ENCODE measurements at regions not wholly inside any gene's neighbourhood (a gene's known extent, or its start where the extent isn't known, plus 50 kb on each side); places are given as distances from the start of the nearest gene placed in this dataset.
A peak's percentile ranks its signal among the peaks of the same experiment; 100 is the strongest.
"Not testable (repeated sequence)": the region's sequence is repeated elsewhere in the genome, so short reads cannot be mapped to it uniquely, and the experiment has no call there.

DNA sequence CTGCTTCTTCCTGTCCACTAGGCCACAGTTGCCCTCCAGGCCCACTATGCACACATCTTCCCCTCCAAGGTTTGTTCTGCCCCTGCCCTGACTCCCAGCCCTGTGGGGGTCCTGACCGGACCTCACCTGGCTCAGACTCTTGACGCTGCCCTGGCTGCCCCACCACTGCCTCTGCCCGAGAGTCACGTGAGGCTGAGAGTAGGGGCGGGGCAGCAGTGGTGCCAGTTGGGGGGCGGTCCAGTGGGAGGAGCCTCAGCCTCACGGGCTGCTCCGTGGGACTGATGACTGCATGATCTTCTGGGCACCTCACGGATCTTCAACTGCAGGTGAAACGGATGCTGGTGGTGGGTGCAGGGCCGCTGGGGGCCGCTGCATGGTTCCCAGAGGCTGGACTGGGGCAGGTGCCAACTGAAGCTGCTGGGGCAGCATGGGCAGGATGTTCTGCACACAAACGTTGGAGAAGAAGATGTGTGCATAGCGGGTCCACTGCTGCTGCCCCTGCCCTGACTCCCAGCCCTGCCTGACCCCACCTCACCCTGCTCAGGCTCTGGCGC lies 77.6 kb downstream of the HHIPL2 start:
- DNase-seq (ENCODE audit: low read depth): not testable (repeated sequence)

DNA sequence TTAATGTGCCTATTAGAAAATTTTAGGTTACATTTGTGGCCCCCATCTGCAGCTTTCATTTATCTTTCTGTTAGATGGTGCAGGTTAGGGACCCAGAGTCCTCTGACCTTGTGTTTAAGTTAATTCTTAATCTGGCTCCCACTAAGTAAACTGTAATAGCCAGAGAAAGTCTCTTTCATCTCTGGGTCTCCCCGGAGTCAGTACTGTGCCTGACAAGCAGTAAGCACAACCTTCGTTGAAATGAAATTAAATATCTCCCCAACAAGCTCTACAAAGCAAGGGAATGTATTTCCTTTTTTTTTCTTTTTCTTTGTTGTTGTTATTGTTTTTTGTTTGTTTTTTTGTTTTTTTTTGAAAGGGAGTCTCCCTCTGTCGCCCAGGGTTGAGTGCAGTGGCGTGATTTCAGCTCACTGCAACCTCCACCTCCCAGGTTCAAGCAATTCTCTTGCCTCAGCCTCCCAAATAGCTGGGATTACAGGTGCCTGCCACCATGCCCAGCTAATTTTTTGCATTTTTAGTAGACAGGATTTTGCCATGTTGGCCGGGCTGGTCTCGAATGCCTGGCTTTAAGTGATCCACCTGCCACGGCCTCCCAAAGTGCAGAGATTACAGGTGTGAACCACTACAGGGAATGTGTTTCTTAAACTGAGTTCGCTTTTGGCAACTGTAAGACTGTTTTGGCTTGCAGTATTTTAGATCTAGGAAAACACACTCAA lies 81.6 kb downstream of the HHIPL2 start:
- DNase-seq (ENCODE audit: low read depth): no peak

DNA sequence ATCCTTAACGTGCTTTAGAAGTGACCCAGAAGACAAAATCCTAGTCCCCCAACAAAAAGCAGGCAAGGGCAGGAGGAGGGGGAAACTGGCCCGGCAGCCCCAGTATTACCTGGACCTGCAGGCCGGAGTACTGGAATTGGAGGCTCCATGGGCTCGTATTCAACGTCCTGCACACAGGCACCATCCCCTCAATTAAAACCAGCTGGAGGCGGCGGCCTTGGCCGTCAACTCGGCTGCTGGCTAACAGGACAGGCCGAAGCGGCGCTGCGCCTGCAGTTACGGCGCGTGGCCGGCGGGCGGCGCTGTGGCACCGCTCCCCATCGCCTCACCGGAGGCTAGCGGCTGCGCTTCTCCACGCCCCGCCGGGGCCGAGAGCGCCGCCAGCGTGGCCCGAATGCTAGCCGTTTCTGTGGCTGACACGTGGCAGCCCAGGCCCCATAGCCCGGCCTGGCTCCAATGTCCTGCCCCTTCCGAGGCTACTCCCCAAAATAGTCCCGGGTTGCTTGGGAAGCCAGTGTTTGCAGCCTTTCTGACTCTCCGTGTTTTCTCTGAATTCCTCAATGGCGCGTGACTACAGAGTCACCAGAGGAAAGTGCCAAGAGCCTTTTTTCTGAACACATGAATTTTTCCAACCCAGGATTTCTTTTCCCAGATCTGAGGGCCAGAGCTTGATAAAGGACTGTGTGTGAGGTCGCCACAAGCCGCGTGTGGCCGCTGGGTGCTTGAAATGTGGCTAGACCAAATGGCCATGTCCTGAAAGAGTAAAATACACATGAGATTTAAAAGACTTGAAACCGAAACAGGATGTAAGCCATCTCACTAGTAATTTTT lies 82.5 kb downstream of the HHIPL2 start:
- DNase-seq (ENCODE audit: low read depth): peak; percentile 94

DNA sequence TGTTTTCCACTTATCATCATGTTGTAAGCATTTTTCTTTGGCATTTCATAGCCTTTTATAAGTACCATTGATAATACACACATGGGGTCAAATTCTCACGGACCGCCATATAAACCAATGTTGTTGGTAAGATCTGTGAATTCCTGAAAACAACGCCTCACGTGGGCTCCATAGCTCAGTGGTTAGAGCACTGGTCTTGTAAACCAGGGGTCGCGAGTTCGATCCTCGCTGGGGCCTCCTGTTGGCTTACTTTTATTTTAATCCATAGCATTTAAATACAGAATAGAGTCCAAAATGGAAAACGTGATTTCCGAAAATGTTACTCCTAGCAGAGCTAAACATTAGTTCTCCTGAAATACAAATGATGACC lies 83.1 kb downstream of the HHIPL2 start:
- DNase-seq (ENCODE audit: low read depth): peak; percentile 79

DNA sequence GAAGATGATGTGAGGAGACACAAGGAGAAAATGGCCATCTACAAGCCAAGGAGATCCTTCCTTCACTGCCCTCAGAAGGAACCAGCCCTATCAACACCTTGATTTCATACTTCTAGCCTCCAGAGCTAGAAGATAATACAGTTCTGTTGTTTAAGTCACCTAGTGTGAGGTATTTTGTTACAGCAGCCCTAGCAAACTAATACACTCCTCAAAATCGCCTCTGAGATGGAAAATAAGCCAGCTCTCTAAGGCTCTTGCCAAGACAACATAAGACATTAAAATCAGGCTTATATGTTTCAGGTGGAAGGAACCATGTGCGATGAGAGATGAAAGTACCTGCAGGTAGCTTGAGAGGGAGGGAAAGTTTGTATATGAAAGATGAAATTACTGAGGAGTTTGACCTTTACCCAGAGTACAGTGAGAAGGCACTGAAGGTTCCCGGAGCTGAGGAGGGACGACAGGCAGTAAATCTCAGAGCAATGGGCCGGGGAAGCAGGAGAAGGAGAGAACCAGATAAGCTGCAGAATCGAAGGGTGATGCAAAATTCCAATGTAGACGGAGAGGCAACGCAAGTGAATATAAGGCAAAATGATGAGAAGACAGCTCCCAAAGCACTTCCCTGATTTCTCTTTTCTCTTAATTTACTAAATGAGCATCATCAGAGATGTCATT lies 84.7 kb downstream of the HHIPL2 start:
- no peak for DNase-seq (ENCODE audit: low read depth)

DNA sequence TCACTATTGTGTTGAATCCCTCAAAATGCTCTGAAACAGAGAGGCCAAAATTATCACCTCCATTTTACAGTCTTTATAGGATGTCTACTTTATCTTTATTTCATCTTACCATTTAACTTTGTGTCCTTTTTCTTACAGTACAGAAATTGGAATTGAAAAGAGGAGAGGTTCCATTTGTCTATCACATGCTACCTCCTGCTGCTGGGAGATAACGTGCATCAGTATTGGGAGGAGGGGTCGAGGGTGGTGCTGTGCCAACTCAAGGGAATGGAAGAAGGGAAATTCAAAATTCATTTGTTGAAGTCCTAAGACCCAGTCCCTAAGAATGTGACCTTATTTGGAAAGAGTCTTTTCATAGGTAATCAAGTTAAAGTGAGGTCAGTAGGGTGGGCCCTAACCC lies 85.3 kb downstream of the HHIPL2 start:
- DNase-seq (ENCODE audit: low read depth): no peak

DNA sequence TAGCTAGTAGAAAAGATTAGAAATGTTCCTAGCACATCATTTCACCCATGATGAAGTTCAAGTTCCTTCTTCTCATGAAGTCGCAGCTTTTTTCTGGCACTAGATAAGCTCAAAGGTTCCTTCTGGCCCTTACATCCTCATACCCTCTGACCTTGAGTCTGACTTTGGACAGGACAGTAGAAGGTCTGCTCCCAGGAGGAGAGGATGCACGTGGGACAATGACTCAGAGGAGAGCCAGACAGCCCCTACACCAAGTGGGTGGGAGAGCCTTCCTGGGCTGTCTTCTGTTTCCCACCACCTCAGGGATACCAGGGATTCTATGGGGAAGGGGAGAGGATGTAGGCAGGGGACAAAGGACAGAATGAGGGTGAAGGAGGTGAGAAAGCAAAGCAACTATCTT lies 86.0 kb downstream of the HHIPL2 start:
- peak; percentile 14 for DNase-seq (ENCODE audit: low read depth)

DNA sequence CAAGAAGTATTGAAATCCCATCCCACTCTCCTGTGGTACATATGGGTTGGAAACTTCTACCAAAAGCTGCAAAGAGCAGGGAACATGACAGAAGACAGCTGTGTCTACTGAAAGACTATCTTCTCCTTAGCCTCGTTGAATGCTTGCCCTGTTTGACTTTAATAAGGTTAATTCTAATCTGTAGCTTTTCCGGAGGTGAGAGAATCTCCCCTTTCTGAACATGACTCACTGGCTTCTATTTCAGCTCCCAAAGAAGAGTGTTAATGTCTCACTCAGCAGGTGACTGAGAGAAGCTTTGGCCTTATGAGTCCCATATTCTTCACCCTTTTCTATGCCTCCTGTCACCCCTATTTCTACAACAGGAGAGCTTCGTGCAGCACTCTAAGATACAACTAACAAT lies 88.3 kb downstream of the HHIPL2 start:
- DNase-seq (ENCODE audit: low read depth): no peak

DNA sequence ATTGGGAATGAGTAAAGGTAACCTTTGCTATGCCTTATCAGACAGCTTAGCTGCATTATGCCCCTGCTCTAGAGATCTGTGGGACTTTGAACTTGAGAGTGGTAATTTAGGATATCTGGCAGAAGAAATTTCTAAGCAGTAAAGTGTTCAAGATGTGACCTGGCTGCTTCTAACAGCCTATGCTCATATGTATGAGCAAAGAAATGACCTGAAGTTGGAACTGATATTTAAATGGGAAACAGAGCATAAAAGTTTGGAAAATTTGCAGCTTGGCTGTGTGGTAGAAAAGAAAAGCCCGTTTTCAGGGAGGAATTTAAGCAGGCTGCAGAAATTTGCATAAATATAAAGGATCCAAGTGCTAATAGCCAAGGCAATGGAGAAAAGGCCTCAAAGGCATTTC lies 90.4 kb downstream of the HHIPL2 start:
- DNase-seq (ENCODE audit: low read depth): no peak

DNA sequence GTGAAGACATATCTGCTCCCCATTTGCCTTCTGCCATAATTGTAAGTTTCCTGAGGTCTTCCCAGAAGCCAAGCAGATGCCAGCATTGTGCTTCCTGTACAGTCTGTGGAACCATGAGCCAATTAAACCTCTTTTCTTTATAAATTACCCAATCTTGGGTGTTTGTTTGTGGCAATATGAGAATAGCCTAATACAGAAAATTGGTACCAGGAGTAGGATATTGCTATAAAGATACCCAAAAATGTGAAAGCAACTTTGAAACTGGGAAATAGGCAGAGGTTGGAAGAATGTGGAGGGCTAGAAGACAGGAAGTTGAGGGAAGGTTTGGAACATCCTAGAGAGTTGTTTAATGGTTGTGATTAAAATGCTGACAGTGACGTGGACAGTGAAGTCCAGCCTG lies 90.8 kb downstream of the HHIPL2 start:
- no peak for DNase-seq (ENCODE audit: low read depth)

DNA sequence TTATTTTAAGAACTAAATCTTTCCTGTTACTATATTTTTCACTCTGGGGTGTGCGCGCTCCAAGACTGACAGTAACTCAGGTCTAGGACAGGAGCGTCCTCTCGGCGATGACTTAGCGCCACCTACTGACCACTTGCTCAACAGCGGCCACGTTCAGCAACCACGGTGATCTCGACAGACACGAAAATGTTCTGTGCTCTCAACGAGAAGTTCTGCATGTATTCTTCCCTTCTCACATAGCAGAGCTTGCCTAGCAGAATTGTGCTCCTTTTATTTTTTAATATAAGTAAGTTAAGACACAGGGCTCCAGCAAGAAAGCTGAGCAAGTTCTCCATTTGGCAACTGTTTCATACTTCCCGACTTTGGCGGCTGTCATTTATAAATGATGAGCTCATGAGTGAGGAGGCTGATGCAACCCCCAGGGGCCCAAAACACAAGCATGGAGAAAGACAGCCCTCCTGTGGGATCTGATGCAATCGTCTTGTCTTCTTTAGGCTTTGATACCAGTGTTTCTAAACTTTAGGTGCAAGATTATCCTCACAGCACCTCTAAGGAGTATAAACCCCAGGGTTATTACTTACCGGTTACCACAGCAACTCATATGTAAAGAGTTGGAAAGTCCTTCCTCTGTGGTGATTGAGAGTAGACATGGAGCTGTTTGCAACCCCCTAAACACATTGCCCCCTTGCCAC lies 92.6 kb downstream of the HHIPL2 start:
- DNase-seq (ENCODE audit: low read depth): peak; percentile 85

DNA sequence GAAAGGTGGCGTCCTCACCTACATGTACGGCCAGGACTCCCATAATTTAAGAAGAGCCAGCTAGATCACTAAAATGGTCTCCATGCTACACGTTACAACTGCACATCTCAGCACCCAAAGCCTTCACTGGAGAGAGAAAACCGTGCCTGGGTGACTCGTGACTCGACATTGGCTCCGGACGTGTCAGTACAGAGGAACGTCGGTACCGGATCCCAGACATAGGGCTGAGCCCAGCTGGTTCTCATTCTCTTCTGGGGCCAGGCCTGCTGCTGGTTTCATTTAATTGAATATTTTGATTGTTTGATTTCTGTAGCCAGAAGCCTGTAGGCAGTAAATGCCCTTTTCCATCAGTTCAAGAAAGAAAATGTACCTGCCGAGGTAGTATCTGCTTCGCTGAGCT lies 93.1 kb downstream of the HHIPL2 start:
- DNase-seq (ENCODE audit: low read depth): peak; percentile 65

DNA sequence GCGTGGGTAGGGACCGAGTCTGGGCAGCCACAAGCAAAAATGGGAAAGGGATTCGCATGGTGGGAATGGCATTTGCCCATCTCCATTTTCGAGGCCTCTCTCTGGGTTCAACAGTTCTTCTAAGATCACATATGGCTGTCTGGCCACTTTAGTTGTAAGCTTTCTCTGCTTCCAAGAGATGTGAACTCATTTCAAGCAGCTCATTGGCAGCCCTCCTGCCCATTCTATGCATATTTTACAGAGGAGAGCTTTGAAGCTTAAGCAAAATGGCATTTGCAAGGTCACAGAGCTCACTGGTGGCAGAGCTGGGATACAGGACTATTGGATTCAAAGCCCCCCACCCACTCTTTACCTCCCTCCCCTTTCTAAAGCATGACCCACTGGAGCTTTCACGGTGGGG lies 93.7 kb downstream of the HHIPL2 start:
- no peak for DNase-seq (ENCODE audit: low read depth)

DNA sequence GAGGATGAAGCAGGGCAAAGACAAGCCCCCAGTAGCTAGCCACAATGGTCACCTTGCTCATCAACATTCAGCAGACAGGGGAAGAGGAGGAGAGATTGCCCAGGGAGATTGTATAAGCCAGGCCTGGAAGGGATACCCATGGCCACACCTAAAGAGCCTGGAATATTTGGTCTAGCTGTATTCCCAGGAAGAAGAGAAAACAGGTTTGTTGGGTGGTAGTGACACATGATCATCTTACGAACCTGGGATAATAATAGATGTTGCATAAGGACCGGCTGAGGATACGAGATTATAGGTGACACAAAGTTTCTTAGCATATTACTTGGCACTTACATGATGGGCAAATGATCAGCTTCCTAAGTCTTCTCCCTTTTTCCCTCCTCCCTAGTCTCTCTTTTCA lies 95.9 kb downstream of the HHIPL2 start:
- DNase-seq (ENCODE audit: low read depth): no peak

DNA sequence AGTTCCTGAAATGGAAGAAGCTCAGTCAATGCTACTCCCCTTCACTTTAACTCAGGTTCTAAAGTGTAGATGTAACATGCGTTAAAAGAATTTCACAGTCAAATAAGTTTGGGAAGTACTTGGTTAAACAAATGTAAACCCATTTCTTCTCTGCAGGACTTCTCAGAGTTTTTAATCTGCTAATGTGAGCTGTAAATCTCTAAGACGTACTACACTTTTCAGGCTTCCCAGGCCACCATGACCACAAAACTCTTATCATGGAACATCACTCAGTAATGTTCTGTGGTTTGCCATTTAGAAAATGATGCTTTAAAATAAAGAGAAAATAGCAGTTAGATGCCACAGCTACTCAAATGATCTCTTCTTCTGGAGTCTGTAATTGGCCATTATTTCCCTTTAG lies 104.3 kb downstream of the HHIPL2 start:
- DNase-seq (ENCODE audit: low read depth): no peak

DNA sequence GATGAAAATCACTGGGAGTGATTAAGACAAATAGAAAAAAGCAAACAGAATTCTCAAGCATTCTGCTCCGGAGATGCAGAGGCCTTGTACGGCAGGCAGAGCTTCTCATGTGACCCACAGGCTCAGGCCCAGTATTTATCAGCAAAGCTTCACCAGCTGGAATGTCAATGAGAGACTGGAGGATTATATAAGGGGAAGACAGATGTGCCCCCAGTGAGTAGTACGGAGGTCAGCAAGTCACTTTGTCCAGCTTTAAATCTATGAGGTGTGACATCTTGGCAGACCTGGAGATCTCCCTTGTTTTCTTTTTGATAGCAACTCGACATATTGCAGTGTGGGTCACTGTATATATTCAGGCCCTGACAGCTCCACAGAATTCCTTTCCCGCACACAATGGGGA lies 106.8 kb downstream of the HHIPL2 start:
- no peak for DNase-seq (ENCODE audit: low read depth)

DNA sequence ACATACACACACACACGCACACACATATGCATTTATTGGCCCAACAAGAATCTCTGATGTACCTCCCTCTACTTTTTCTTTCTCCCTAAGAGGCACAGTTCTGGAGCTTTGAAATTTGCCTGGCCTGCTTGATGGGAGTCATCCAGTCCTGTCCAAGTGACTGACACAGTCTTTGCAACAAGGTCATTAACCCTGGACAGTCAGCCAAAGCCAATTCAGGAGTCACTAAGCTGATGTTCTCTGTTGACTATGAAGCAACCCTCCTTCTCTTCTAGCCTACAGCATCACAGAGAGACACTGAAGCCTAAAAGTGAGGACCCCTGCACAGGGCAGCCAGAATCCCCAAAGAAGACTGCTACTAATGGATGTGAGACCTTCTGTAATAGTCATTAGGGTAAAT lies 123.1 kb downstream of the HHIPL2 start:
- DNase-seq (ENCODE audit: low read depth): no peak

DNA sequence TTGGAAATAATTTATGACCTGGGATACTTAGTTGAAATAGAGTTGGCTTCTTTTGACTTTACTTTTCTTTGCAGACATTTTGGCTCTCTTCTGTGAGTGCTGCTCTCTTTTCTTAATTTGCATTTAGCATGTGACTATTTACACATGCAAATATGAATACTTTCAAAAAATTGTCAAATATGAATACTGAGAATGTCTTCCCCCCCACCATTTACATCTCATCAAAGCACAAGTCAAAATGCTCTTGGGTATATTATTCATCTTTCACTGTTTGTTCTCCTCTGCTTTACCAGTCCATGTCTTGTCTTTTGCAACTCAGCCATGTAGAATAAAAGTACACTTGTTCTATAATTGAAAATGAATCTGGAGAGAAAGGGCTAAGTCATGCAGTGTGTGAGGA lies 126.5 kb downstream of the HHIPL2 start:
- DNase-seq (ENCODE audit: low read depth): no peak

DNA sequence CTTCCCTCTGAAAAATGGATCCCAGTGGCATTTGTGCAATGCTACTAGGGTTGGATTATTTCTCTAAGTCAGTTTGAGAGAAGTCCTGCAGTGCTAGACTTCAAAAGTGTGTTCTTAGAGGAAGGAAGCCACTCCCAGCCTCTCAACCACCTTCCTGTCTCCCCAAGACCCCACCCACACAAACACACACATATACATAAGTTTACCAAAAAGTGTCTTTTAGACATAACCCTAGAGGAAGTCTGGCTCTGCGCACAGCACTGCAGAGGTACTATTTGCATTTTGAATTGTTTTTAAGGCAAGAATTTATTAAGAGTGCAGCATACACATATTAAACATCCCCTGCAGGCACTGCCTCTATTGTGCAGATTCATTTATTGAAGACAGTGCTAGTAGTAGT lies 127.3 kb downstream of the HHIPL2 start:
- DNase-seq (ENCODE audit: low read depth): no peak

DNA sequence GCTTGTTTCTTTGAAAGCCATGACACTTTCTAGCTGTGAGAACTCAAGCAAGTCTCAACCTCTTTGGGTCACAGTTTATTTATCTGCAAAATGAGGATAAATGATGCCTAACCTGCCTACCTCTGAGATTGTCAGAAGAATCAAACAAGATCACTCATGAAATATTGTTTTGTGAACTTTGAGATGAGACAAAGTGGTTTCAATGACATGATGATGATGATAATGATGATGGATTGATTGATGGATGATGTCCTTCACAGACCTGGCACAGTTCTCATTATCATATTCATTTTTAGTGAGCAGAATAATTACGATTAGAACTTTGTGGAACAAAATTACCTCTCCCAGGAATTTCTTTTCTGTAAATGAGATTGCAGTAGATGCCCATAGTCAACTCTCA lies 129.2 kb downstream of the HHIPL2 start:
- DNase-seq (ENCODE audit: low read depth): no peak

DNA sequence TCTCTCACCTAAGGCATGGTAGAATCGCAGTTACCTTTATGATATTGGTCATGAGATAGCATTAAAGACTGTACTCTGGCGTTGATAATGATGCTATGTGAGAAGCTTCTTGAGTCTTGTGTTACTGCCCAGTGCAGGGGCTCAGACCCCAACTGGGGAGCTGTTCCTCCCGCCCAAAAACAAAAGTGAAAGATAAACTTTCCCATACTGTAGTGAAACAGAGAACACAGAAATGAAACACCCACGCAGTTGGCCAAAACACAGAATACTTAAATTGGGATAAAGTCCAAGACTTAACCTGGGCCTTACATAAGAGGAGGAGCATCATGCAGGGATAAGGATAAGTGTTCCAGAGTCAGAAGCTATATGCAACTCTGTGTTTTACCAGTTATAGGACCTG lies 130.6 kb downstream of the HHIPL2 start:
- DNase-seq (ENCODE audit: low read depth): no peak
